Type B pancreatic cell (in vitro differentiated cells): ENCODE measurements at regions not wholly inside any gene's neighbourhood (a gene's known extent, or its start where the extent isn't known, plus 50 kb on each side); places are given as distances from the start of the nearest gene placed in this dataset.

Experiments
- DNase-seq: peaks from one replicate; pipeline ENCODE4 v3.0.0; 2021; ENCODE audit warnings: mixed read lengths; ENCODE audit not compliant: unreplicated experiment; ENCODE audit errors: extremely low spot score
- H3K27ac Mint-ChIP-seq: 2 replicates; pipeline ENCODE4 v1.8.0; 2021; ENCODE audit warnings: mild to moderate bottlenecking, mixed read lengths
- H3K27me3 Mint-ChIP-seq: 2 replicates; pipeline ENCODE4 v1.8.0; 2021; ENCODE audit warnings: mixed read lengths
- H3K36me3 Mint-ChIP-seq: 2 replicates; pipeline ENCODE4 v1.8.0; 2021; ENCODE audit warnings: mixed read lengths
- H3K4me1 Mint-ChIP-seq: one replicate; pipeline ENCODE4 v1.8.0; 2021; ENCODE audit warnings: mixed read lengths; ENCODE audit not compliant: unreplicated experiment
- H3K4me3 Mint-ChIP-seq: 2 replicates; pipeline ENCODE4 v1.8.0; 2021; ENCODE audit warnings: mild to moderate bottlenecking, mixed read lengths
- H3K9me3 Mint-ChIP-seq: 2 replicates; pipeline ENCODE4 v1.8.0; 2021; ENCODE audit warnings: mixed read lengths
- TF ChIP-seq, protein P1 (sequence below): fragments of 200-600 bp; sonication (generic); conservative IDR thresholded peaks from 2 replicates; pipeline ENCODE4 v1.5.0; 2021; ENCODE audit warnings: antibody characterized with exemption, mild to moderate bottlenecking

DNA sequence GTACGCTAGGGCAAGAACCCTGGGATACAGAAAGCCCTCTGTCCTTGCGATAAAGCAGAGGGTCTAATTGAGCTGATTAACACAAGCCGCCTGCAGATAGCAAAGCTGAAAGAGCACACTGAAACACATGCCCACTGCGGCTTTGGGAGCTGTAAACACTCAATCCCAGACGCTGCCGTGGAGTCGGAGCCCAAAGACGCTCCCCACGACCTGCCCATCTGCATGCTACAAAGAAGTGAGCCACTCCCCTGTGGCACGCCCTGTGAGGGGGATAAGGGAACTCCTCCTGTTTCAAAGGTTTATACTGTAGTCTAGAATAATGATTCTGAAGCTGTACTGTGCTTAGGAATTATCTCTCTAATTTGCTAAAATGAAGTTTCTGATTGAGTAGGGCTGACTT, 985.6 kb upstream of the GHITM start:
- H3K4me1 Mint-ChIP-seq = no peaks in the 10 kb centered on the region
- H3K9me3 Mint-ChIP-seq = no peaks in the 10 kb centered on the region
- H3K27me3 Mint-ChIP-seq = no peaks in the 10 kb centered on the region
- H3K4me3 Mint-ChIP-seq = no peak overlapping the region
- H3K36me3 Mint-ChIP-seq = no peaks in the 10 kb centered on the region
- H3K27ac Mint-ChIP-seq = no peak overlapping the region
- TF ChIP-seq, protein P1, sequence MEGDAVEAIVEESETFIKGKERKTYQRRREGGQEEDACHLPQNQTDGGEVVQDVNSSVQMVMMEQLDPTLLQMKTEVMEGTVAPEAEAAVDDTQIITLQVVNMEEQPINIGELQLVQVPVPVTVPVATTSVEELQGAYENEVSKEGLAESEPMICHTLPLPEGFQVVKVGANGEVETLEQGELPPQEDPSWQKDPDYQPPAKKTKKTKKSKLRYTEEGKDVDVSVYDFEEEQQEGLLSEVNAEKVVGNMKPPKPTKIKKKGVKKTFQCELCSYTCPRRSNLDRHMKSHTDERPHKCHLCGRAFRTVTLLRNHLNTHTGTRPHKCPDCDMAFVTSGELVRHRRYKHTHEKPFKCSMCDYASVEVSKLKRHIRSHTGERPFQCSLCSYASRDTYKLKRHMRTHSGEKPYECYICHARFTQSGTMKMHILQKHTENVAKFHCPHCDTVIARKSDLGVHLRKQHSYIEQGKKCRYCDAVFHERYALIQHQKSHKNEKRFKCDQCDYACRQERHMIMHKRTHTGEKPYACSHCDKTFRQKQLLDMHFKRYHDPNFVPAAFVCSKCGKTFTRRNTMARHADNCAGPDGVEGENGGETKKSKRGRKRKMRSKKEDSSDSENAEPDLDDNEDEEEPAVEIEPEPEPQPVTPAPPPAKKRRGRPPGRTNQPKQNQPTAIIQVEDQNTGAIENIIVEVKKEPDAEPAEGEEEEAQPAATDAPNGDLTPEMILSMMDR = no peak
- DNase-seq = no peak

DNA sequence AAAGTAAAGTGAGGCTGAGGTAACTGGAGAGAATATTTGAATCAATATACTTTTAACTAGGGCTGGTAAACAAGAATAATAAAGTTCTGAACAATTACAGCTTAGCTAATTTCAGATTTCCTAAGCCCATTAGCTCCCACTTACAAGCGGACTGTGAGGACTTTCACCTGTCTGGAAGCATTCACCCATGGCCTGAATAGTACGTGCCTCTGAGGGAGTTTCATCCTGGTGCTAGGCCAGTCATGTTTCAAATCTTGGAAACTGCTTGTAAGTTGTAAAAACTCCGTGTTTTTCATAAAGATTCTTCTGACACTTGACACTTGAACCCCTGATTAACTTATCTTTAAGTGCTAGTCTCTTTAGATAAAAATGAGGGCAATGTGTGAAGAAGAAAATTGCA, 975.2 kb upstream of the GHITM start:
- H3K4me3 Mint-ChIP-seq = no peak overlapping the region
- H3K27ac Mint-ChIP-seq = no peak overlapping the region
- peaks cover 5% of the 10 kb centered on the region for H3K4me1 Mint-ChIP-seq
- no peaks in the 10 kb centered on the region for H3K36me3 Mint-ChIP-seq
- no peak for DNase-seq
- H3K9me3 Mint-ChIP-seq = no peaks in the 10 kb centered on the region
- peaks cover 8% of the 10 kb centered on the region for H3K27me3 Mint-ChIP-seq
- TF ChIP-seq, protein P1 = no peak

DNA sequence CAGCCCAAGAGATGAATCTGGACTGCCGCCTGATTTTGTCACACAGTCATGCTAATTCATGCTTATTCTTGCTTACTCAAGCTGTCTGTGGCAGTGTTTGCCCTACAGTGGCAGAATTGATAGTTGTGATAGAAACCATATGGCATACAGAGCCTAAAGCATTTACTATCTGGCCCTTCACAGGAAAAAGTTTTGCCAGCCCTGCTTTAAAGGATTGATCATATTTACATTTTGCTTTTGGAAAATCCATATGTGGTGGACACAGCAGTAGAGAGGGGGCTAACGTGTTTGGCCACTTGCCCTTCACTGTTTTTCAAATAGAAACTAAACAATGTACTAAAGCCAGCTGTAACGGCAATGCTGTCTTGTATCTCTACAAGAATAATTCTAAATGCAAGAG, 974.0 kb upstream of the GHITM start:
- Mint-ChIP-seq H3K4me1 (peaks cover 5% of the 10 kb centered on the region), H3K27me3 (peaks cover 8% of the 10 kb centered on the region), H3K4me3 (no peak overlapping the region), H3K36me3 (no peaks in the 10 kb centered on the region), H3K9me3 (no peaks in the 10 kb centered on the region), H3K27ac (no peak overlapping the region)
- TF ChIP-seq, protein P1 = no peak
- no peak for DNase-seq

DNA sequence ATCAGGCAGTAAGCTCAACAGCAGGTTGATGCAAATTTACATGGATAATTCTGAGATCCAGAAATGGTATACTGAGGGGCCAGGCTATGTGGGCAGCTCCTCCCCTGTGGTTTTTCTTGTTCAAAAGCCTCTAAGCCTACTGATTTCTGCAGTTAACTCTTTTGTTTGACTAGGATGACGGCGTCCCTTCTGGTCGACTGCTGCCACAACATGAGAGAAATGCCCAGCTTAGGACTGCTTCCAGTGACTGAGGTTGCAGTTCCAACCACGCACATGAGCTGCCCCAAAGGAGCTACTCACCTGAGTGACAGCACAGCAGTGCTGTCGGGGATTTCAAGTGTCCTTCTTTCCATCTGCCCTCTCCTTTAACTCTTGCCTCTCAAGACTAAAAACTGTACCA, 973.0 kb upstream of the GHITM start:
- H3K4me1 Mint-ChIP-seq = peaks cover 5% of the 10 kb centered on the region
- H3K27ac Mint-ChIP-seq = no peak overlapping the region
- no peaks in the 10 kb centered on the region for H3K9me3 Mint-ChIP-seq
- H3K4me3 Mint-ChIP-seq = no peak overlapping the region
- H3K27me3 Mint-ChIP-seq = peaks cover 8% of the 10 kb centered on the region
- no peak for DNase-seq
- TF ChIP-seq, protein P1 = peak; percentile 58
- no peaks in the 10 kb centered on the region for H3K36me3 Mint-ChIP-seq

DNA sequence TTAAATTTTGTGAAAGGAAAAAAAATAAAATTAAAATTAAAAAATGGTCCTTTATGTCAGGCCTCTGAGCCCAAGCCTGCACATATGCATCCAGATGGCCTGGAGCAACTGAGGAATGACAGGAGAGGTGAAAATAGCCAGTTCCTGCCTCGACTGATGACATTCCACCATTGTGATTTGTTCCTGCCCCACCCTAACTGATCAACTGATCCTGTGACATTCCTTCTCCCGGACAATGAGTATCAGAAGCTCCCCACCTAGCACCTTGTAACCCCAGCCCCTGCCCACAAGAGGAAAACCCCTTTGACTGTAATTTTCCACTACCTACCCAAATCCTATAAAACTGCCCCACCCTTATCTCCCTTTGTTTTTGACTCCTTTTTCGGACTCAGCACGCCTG, 972.2 kb upstream of the GHITM start:
- TF ChIP-seq, protein P1 = no peak

DNA sequence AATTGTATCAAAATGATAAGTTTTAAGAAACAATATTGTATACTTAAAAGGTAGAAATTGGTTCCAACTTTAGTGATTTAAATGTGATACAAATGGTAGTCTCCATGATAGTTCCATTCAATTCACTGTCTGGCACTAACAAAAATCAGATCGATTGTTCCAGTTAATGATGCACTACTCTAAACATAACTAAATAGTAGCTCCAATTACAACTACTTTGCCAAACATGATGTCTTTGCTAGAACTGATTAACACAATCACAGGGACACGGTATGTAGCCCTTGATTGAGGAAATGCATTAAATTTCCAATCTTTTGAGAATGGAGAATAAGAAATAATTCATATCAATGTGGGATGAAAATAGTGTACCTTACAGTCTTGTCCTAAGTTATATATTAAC, 962.4 kb upstream of the GHITM start:
- no peak overlapping the region for H3K27ac Mint-ChIP-seq
- H3K4me1 Mint-ChIP-seq = no peaks in the 10 kb centered on the region
- H3K4me3 Mint-ChIP-seq = no peak overlapping the region
- no peaks in the 10 kb centered on the region for H3K27me3 Mint-ChIP-seq
- no peaks in the 10 kb centered on the region for H3K36me3 Mint-ChIP-seq
- TF ChIP-seq, protein P1 = no peak
- no peak for DNase-seq
- no peaks in the 10 kb centered on the region for H3K9me3 Mint-ChIP-seq

More for the DNA sequence above, 972.2 kb upstream of the GHITM start:
- no peak for DNase-seq
- peaks cover 3% of the 10 kb centered on the region for H3K27me3 Mint-ChIP-seq
- no peaks in the 10 kb centered on the region for H3K36me3 Mint-ChIP-seq
- no peaks in the 10 kb centered on the region for H3K9me3 Mint-ChIP-seq
- peaks cover 5% of the 10 kb centered on the region for H3K4me1 Mint-ChIP-seq
- no peak overlapping the region for H3K4me3 Mint-ChIP-seq
- H3K27ac Mint-ChIP-seq = no peak overlapping the region
